Activated naive CD8-positive, alpha-beta T cell treated with anti-CD3 and anti-CD28 coated beads, Interleukin-2, amount 50 U/mL, for 24 hours (primary cell): ENCODE measurements at regions not wholly inside any gene's neighbourhood (a gene's known extent, or its start where the extent isn't known, plus 50 kb on each side); places are given as distances from the start of the nearest gene placed in this dataset.

Experiments used
- ATAC-seq: fragments of 150-1000 bp; cut with Tn5 transposase; one replicate; pipeline ENCODE4 v1.10.0; 2021
- DNase-seq: peaks from one replicate; pipeline ENCODE4 v3.0.0; 2021
- H3K27ac Mint-ChIP-seq: one replicate; pipeline ENCODE4 v1.8.0; 2021; ENCODE audit warnings: mild to moderate bottlenecking, mixed read lengths
- H3K27me3 Mint-ChIP-seq: one replicate; pipeline ENCODE4 v1.8.0; 2021; ENCODE audit warnings: mixed read lengths
- H3K36me3 Mint-ChIP-seq: one replicate; pipeline ENCODE4 v1.8.0; 2021; ENCODE audit warnings: low read depth, mixed read lengths
- H3K4me1 Mint-ChIP-seq: one replicate; pipeline ENCODE4 v1.8.0; 2021; ENCODE audit warnings: mixed read lengths
- H3K4me3 Mint-ChIP-seq: one replicate; pipeline ENCODE4 v1.8.0; 2021; ENCODE audit warnings: mild to moderate bottlenecking, moderate library complexity, mixed read lengths
- H3K9me3 Mint-ChIP-seq: one replicate; pipeline ENCODE4 v1.8.0; 2021; ENCODE audit warnings: mixed read lengths

- ATAC-seq (no peak), DNase-seq (no peak)
- no peak overlapping the region for H3K27ac Mint-ChIP-seq
These were observed 870.2 kb downstream of the BRD1 start for GRCh38 chr22:48957311-48957986.

DNA sequence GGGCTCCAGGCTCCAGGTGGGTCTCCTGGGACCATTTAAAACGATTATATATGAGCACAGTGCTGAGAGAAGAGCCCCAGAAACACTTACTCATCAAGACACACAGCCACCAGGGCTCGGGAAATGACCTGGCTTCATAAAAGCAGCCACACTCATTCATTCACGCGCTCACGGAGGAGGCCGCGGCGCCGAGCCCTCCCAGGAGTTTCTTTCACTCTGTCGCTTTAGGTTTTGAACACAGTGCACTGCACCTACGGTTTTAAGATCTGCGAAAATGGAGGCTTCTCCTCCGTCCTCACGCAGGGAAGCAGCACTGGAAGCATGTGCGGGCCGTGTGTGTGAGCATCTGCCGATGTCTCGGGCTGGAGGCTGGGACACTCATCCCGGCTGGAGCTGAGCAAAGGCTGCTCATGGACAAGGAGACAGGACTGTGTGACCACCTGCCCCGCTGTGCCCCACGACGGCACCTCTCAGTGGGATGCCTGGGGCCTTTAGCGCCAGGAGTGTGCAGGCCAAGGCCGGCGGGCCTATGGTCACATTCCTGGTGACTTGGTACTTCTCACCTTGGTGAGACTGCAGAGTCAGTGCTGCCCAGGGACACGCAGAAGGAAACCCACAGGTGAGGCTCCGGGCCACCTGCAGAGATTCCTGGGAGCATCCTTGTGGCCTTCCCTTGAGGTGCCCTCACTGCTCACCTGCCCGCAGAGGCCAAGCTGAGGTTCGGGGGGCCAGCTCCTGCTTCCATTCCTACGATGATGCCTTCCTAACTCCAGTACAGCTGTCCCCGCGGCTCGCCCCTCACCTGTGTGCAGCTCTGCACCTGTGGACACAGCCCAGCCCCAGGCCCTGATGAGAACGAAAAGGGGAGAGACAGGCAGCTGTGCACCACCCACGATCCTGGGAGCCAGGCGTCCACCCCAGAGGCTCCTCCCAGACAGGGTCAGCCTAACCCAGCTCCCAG is 872.0 kb downstream of the BRD1 start:
- Mint-ChIP-seq H3K27me3 (peaks cover 14% of the 10 kb centered on the region), H3K4me3 (no peak overlapping the region), H3K9me3 (peaks cover 9% of the 10 kb centered on the region), H3K4me1 (peaks cover 1% of the 10 kb centered on the region), H3K36me3 (no peaks in the 10 kb centered on the region), H3K27ac (no peak overlapping the region)
- no peak for DNase-seq
- no peak for ATAC-seq

More at GRCh38 chr22:48957311-48957986, 870.2 kb downstream of the BRD1 start:
- Mint-ChIP-seq H3K9me3 (peaks cover 9% of the 10 kb centered on the region), H3K27me3 (peaks cover 23% of the 10 kb centered on the region), H3K36me3 (no peaks in the 10 kb centered on the region), H3K4me1 (peaks cover 1% of the 10 kb centered on the region), H3K4me3 (no peak overlapping the region)

DNA sequence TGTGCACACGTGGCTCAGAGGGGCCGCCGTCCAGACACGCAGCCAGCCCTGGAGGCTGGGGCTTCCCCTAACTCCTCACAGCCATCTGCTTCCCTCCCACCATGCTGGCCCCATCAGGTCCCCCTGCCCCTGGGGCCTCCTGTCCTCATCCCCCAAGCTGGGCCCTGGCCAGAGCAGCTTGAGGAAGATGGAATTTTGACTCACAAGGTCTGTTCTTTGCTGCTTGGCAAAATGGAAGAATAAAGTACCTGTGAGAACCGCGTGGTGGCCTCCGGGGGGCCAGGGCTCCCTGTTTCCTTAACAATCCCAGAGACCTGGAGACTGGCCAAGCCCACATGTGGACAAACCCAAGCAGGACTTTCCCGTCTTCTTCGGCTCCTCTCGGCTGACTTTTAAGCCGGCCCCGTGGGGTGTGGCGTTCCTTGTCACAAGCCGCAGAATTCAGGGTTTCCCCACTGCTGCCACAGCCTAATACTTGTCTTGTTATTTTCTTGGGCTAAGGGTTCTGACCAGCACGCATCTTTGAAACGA is 872.8 kb downstream of the BRD1 start:
- DNase-seq (no peak), ATAC-seq (no peak)
- H3K4me3 Mint-ChIP-seq: no peak overlapping the region
- peaks cover 9% of the 10 kb centered on the region for H3K9me3 Mint-ChIP-seq
- peaks cover 1% of the 10 kb centered on the region for H3K4me1 Mint-ChIP-seq
- H3K27ac Mint-ChIP-seq: no peak overlapping the region
- peaks cover 7% of the 10 kb centered on the region for H3K27me3 Mint-ChIP-seq
- H3K36me3 Mint-ChIP-seq: no peaks in the 10 kb centered on the region

DNA sequence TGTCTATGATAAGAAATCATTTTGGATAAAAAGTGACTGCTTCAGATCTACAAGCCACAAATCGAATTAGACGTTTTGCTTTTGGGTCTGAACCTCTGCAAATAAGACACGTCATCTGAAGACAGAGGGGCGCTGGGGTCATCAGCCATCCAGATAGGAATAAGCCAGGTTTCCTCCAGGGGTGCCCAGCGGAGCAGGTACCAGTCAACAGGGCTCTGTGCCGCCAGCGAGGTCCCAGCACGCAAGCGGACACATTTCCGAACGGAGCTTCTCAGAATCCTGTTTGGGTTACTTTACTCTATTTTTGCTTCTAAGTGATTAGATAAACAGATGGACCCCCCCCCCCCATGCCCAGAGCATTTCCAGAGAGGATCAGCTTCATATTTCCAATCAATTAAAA is 873.8 kb downstream of the BRD1 start:
- Mint-ChIP-seq H3K27me3 (peaks cover 7% of the 10 kb centered on the region), H3K27ac (no peak overlapping the region), H3K4me1 (peaks cover 1% of the 10 kb centered on the region), H3K9me3 (peaks cover 9% of the 10 kb centered on the region), H3K4me3 (no peak overlapping the region), H3K36me3 (no peaks in the 10 kb centered on the region)
- no peak for DNase-seq
- ATAC-seq: no peak

DNA sequence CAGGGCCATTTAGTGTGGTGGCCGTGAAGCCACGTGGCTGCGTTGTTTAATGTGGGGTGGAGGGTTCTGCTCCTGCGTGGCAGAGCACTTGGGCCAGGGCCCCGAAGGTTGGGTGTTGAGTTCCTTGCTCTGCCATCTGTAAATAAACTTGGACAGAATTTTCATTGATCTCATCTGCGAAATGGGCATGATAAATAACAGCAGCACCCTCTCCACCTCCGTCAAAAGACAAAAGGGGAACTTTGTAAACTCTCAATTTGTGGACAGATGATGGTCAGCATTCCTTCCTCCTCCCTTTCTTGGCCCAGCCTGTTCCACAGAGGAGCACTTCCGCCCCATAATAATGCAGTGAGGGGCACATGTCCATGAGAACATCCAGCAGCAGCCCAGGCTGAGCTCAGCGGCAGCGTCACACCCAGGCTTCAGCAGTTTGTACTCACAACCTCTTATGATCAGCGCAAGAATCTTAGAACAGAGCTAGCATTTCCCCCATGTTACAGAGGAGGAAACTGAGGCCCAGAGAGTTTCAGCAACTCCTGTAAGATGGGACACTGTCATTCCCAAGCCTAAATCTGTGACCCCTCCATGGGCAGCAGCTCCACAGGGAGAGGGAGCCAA is 874.5 kb downstream of the BRD1 start:
- Mint-ChIP-seq H3K27ac (no peak overlapping the region), H3K4me1 (peaks cover 1% of the 10 kb centered on the region), H3K9me3 (peaks cover 9% of the 10 kb centered on the region), H3K36me3 (no peaks in the 10 kb centered on the region), H3K27me3 (peaks cover 7% of the 10 kb centered on the region), H3K4me3 (no peak overlapping the region)
- no peak for ATAC-seq
- DNase-seq: no peak

- peaks cover 9% of the 10 kb centered on the region for H3K9me3 Mint-ChIP-seq
- H3K27me3 Mint-ChIP-seq: peaks cover 7% of the 10 kb centered on the region
- H3K4me1 Mint-ChIP-seq: peaks cover 1% of the 10 kb centered on the region
- DNase-seq: no peak
- H3K4me3 Mint-ChIP-seq: no peak overlapping the region
- no peak for ATAC-seq
- H3K36me3 Mint-ChIP-seq: no peaks in the 10 kb centered on the region
- no peak overlapping the region for H3K27ac Mint-ChIP-seq
These were observed 875.2 kb downstream of the BRD1 start for GRCh38 chr22:48952256-48953102.

- Mint-ChIP-seq H3K36me3 (no peaks in the 10 kb centered on the region), H3K4me3 (no peak overlapping the region), H3K4me1 (no peaks in the 10 kb centered on the region), H3K9me3 (peaks cover 7% of the 10 kb centered on the region), H3K27ac (no peak overlapping the region), H3K27me3 (peaks cover 7% of the 10 kb centered on the region)
- ATAC-seq: no peak
- DNase-seq: no peak
These were observed 875.8 kb downstream of the BRD1 start for GRCh38 chr22:48951836-48952235.

- Mint-ChIP-seq H3K9me3 (no peaks in the 10 kb centered on the region), H3K4me1 (no peaks in the 10 kb centered on the region), H3K36me3 (no peaks in the 10 kb centered on the region), H3K27ac (no peak overlapping the region), H3K4me3 (no peak overlapping the region), H3K27me3 (peaks cover 5% of the 10 kb centered on the region)
- ATAC-seq: no peak
- DNase-seq: no peak
These were observed 877.3 kb downstream of the BRD1 start for GRCh38 chr22:48950151-48950915.

DNA sequence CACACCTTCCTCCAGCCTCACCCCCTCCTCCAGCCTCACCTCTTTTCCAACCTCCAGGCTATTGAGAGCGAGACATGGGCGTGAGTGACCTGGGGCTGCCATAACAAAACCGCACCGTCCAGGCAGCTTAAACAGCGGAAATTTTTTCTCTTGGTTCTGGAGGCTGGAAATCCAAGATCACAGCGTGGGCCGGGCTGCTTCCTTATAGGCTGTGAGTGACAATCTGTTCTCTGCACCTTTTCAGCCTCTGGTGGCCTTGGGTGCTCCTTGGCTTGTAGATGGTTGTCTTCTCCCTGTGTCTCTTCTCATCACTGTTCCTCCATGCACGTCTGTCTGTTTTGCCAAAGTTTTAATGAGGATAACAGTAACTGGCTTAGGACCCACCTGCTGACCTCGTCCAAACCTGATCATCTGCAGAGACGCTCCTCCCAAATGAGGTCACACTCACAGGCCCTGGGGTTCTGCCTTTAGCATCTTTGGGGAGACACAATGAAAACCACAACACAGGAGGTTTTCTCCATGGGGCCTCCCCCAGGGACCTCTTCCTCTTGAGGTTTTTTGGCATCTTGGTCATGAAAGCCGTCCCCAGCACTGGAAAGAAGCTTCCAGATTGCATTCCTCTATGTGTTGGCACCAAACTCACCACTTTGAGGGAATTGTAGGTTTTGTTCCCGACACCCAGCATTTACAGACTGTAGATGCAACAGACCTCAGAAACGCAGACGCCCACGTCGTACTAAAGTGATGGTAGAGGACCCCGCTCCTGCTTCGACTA is 878.1 kb downstream of the BRD1 start:
- ATAC-seq: no peak
- H3K4me3 Mint-ChIP-seq: no peak overlapping the region
- no peak overlapping the region for H3K27ac Mint-ChIP-seq
- H3K4me1 Mint-ChIP-seq: no peaks in the 10 kb centered on the region
- H3K36me3 Mint-ChIP-seq: no peaks in the 10 kb centered on the region
- no peak for DNase-seq
- H3K27me3 Mint-ChIP-seq: peaks cover 5% of the 10 kb centered on the region
- H3K9me3 Mint-ChIP-seq: no peaks in the 10 kb centered on the region

GRCh38 chr22:48948575-48949170 is 879.0 kb downstream of the BRD1 start:
- H3K4me3 Mint-ChIP-seq: no peak overlapping the region
- H3K36me3 Mint-ChIP-seq: no peaks in the 10 kb centered on the region
- no peak overlapping the region for H3K27ac Mint-ChIP-seq
- no peaks in the 10 kb centered on the region for H3K9me3 Mint-ChIP-seq
- peaks cover 5% of the 10 kb centered on the region for H3K27me3 Mint-ChIP-seq
- no peaks in the 10 kb centered on the region for H3K4me1 Mint-ChIP-seq
- ATAC-seq (no peak), DNase-seq (no peak)

DNA sequence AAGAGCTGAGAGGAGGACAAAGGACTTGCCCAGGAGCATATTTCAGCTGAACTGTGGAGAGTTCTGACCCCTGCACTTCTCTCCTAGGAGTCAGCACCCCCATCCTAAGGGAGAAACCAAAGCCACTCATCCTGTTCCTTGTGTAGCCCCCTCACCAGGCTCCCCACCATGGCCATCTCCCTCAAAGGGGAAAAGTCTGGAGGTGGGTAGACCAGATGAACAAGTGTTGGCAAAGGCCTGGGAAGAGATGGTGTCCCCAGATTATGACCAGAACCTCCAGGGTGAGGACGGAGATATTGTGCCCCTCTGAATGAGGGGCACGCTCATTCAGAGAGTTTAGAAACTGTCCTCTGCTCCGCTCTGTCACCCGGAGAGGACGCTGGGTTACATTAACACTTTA is 880.0 kb downstream of the BRD1 start:
- ATAC-seq (no peak), DNase-seq (no peak)
- no peak overlapping the region for H3K27ac Mint-ChIP-seq
- no peak overlapping the region for H3K4me3 Mint-ChIP-seq
- H3K36me3 Mint-ChIP-seq: no peaks in the 10 kb centered on the region
- no peaks in the 10 kb centered on the region for H3K4me1 Mint-ChIP-seq
- H3K27me3 Mint-ChIP-seq: peaks cover 3% of the 10 kb centered on the region
- no peaks in the 10 kb centered on the region for H3K9me3 Mint-ChIP-seq

DNA sequence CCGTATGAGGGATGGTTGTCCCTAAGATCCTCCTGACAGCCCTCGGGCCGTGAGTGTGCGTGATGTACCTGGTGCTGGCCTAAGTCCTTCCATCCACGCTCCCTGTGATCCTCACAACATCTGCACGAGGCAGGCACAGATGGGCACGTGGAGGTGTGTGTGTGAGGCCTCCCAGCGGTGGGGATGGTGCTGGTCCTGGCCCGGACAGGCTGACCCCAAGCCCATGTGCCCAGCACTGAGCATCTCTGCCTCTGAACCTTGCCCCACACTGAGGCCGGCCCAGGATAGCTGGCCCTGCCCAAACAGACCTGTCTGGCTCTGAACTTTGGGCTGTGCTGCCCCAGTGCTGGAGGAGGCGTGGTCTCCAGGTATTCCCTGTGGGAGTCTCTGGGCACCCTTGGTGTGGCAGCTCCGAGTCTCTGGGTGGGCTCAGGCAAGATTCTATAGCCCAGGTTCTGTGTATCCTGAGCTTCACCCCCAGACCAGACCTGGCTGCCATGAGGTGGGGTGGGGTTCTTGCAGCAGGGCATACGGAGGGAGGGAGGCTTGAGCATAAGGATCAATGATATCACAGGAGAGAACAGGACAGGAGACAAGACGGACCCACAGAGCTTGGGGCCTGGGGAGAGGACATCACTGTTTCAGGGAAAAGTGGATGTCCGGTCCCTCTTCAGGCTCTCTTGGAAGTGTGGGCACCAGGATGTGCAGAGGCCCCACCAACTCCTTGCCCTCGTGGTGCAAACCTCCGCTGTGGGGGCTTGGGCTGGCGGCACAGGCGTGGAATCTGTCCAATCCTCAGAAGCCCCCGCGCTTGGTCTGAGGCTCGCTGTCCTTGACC is 881.8 kb downstream of the BRD1 start:
- Mint-ChIP-seq H3K27me3 (peaks cover 3% of the 10 kb centered on the region), H3K4me1 (no peaks in the 10 kb centered on the region)
- no peak for ATAC-seq

More for the DNA sequence above, 881.8 kb downstream of the BRD1 start:
- Mint-ChIP-seq H3K27ac (no peak overlapping the region), H3K36me3 (no peaks in the 10 kb centered on the region), H3K4me3 (no peak overlapping the region), H3K9me3 (no peaks in the 10 kb centered on the region)
- DNase-seq: no peak
